Middle frontal gyrus (tissue), 1 donor: ENCODE measurements at regions not wholly inside any gene's neighbourhood (a gene's known extent, or its start where the extent isn't known, plus 50 kb on each side); places are given as distances from the start of the nearest gene placed in this dataset.

Experiments used
- DNase-seq: peaks from one replicate; pipeline ENCODE4 v3.0.0-alpha.2; 2015; ENCODE audit warnings: low spot score; ENCODE audit errors: extremely low spot score

GRCh38 chr18:73966954-73967353 is 180.7 kb downstream of the FBXO15 start:
- no peak for DNase-seq

- no peak for DNase-seq
Observed at GRCh38 chr18:73962256-73962655, 185.4 kb downstream of the FBXO15 start.

- DNase-seq, result no peak
Observed at GRCh38 chr18:73961804-73962203, 185.8 kb downstream of the FBXO15 start.

GRCh38 chr18:73959352-73959751 is 188.3 kb downstream of the FBXO15 start:
- no peak for DNase-seq

- DNase-seq, result no peak
Observed at GRCh38 chr18:73954268-73954667, 193.4 kb downstream of the FBXO15 start.

- DNase-seq, result no peak
Observed at GRCh38 chr18:73952296-73952946, 195.2 kb downstream of the FBXO15 start.

- DNase-seq, result no peak
Observed at GRCh38 chr18:73950116-73950700, 197.4 kb downstream of the FBXO15 start.

GRCh38 chr18:73948497-73948896 is 199.1 kb downstream of the FBXO15 start:
- DNase-seq, result no peak

GRCh38 chr18:73948084-73948483 is 199.6 kb downstream of the FBXO15 start:
- DNase-seq, result no peak

- peak; percentile 34 for DNase-seq
Observed at GRCh38 chr18:73947180-73947921, 200.3 kb downstream of the FBXO15 start.

- no peak for DNase-seq
Observed at GRCh38 chr18:73945130-73945792, 202.4 kb downstream of the FBXO15 start.

GRCh38 chr18:73944715-73945114 is 202.9 kb downstream of the FBXO15 start:
- no peak for DNase-seq

- no peak for DNase-seq
Observed at GRCh38 chr18:73943763-73944162, 203.9 kb downstream of the FBXO15 start.

GRCh38 chr18:73942956-73943355 is 204.7 kb downstream of the FBXO15 start:
- DNase-seq, result no peak

GRCh38 chr18:73942081-73942625 is 205.5 kb downstream of the FBXO15 start:
- DNase-seq, result no peak

- no peak for DNase-seq
Observed at GRCh38 chr18:73940721-73941120, 206.9 kb downstream of the FBXO15 start.

GRCh38 chr18:73939391-73939790 is 208.2 kb downstream of the FBXO15 start:
- DNase-seq, result no peak

GRCh38 chr18:73933685-73934084 is 213.9 kb downstream of the FBXO15 start:
- no peak for DNase-seq

- no peak for DNase-seq
Observed at GRCh38 chr18:73932976-73933375, 214.7 kb downstream of the FBXO15 start.

- DNase-seq, result no peak
Observed at GRCh38 chr18:73927496-73927895, 220.1 kb downstream of the FBXO15 start.

- DNase-seq, result no peak
Observed at GRCh38 chr18:73924836-73925235, 222.8 kb downstream of the FBXO15 start.

- no peak for DNase-seq
Observed at GRCh38 chr18:73924307-73924706, 223.3 kb downstream of the FBXO15 start.
